ENCODE measurements at regions not wholly inside any gene's neighbourhood (a gene's known extent, or its start where the extent isn't known, plus 50 kb on each side); places are given as distances from the start of the nearest gene placed in this dataset.

DNA sequence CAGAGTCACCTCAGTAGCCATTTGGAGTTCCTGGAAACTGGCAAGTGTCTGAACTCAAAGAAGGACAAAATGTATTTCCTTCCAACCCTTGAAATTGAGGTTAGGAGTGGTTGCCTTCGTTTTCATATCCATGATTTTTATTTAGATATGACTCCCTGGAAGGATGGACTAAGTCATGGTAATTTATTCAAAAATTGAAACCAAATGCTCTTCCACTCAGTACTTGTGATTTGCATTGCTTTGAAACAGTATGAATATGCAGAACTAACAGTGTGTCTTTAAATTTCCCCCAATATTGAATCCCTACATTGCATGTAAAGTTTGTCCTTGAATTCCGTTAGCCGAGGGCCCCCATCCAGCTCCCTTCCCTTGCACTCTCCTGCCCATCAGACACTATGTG lies 112.1 kb upstream of the DNAH14 start:
- H3K36me3 ChIP-seq (ENCODE audit: control insufficient read depth, insufficient read depth, low read length) = no peaks in the 10 kb centered on the region
- ChIA-PET CTCF (interaction anchor here (0.6 kb wide), 1 partner anchor 360 kb away, joined by 4 read pairs; no protein-coding TSS in a partner anchor), POLR2A (ENCODE audit: unreplicated experiment) (no interaction called here)
- no peak overlapping the region for H3K14ac ChIP-seq (replicated peaks; ENCODE audit: low read depth, low read length)
- H3K79me1 ChIP-seq (ENCODE audit: low read depth in 1 of 2, low read length in 2 of 2) = no peaks in the 10 kb centered on the region
- H3K56ac ChIP-seq (ENCODE audit: extremely low read depth, insufficient read depth, low read length) = no peak overlapping the region
- H4K5ac ChIP-seq (ENCODE audit: low read depth, low read length) = no peak overlapping the region
- DNase-seq = no peak
- no peak overlapping the region for H2AFZ ChIP-seq (replicated peaks; ENCODE audit: low read length, poor library complexity)
- H3K27ac ChIP-seq (ENCODE audit: insufficient read depth, low read length) = no peak overlapping the region
- no peaks in the 10 kb centered on the region for H4K20me1 ChIP-seq (ENCODE audit: insufficient read depth, low read length)
- BruUV-seq (replicated peaks) = no TSS peak
- TF ChIP-seq ELK1 (IDR thresholded peaks at IDR 0.05; ENCODE audit: borderline replicate concordance, low read depth, low read length) = no peak
- TF ChIP-seq CTCF (conservative IDR thresholded peaks at IDR 0.05; ENCODE audit: low read depth, low read length) = no peak
- no peak for TF ChIP-seq POLR2A (IDR thresholded peaks at IDR 0.05; ENCODE audit: low read depth, low read length)
- no peak for TF ChIP-seq MXI1 (IDR thresholded peaks at IDR 0.05; ENCODE audit: borderline replicate concordance, low read depth, low read length)
- no peak overlapping the region for H2AK5ac ChIP-seq (ENCODE audit: low read depth, low read length)
- in situ Hi-C loops (cut with MboI; ENCODE audit: low sequenced_read_pairs) (no loop called here), intact Hi-C loops (cut with micrococcal nuclease) (no loop called here), dilution Hi-C loops (cut with HindIII; ENCODE audit: low sequenced_read_pairs, unreplicated experiment) (no loop called here)
- WGBS, 2 experiments (ENCODE audit: extremely low coverage in 2 of 2, insufficient read length in 1 of 2) = no CpG with 5 or more reads among the region's 3 CpGs
- H2BK15ac ChIP-seq (ENCODE audit: low read depth, low read length) = no peak overlapping the region
- H4K8ac ChIP-seq (ENCODE audit: low read depth in 2 of 2, low read length in 2 of 2) = no peak overlapping the region
- H2BK20ac ChIP-seq (ENCODE audit: low read depth, low read length) = no peak overlapping the region
- no peak overlapping the region for H3K4ac ChIP-seq (ENCODE audit: low read depth, low read length)
- no peak overlapping the region for H3K4me3 ChIP-seq (ENCODE audit: insufficient read depth, low read depth, low read length)
- no peak overlapping the region for H4K91ac ChIP-seq (ENCODE audit: insufficient read depth, low read depth, low read length)
- peaks cover 2% of the 10 kb centered on the region; the same call in 1 of the 2 replicates for H3K27me3 ChIP-seq (ENCODE audit: control insufficient read depth, insufficient read depth, low read length)
- no peak overlapping the region for H3K23ac ChIP-seq (ENCODE audit: low read depth, low read length)
- H3K9ac ChIP-seq (ENCODE audit: low read depth, low read length) = no peak overlapping the region
- no peaks in the 10 kb centered on the region for H3K9me1 ChIP-seq (ENCODE audit: insufficient read depth, low read length)
- no peak overlapping the region for H2BK5ac ChIP-seq (ENCODE audit: low read depth, low read length, poor library complexity, severe bottlenecking)
- H3K9me3 ChIP-seq (ENCODE audit: control insufficient read depth, insufficient read depth, low read length) = no peaks in the 10 kb centered on the region; the same call in 1 of the 2 replicates
- no peak for ATAC-seq (ENCODE audit: low read depth)
- H3K18ac ChIP-seq (ENCODE audit: low read depth, low read length) = no peak overlapping the region
- no peak overlapping the region for H2AK9ac ChIP-seq (replicated peaks; ENCODE audit: low read depth, low read length, poor library complexity)
- H2BK120ac ChIP-seq (ENCODE audit: low read depth, low read length) = no peak overlapping the region
- no peak overlapping the region for H3K4me2 ChIP-seq (ENCODE audit: low read depth, low read length)
- no peaks in the 10 kb centered on the region for H3K4me1 ChIP-seq (ENCODE audit: control insufficient read depth, insufficient read depth, low read length)

All from IMR-90 (cell line).